ENCODE measurements at regions not wholly inside any gene's neighbourhood (a gene's known extent, or its start where the extent isn't known, plus 50 kb on each side); places are given as distances from the start of the nearest gene placed in this dataset.

DNA sequence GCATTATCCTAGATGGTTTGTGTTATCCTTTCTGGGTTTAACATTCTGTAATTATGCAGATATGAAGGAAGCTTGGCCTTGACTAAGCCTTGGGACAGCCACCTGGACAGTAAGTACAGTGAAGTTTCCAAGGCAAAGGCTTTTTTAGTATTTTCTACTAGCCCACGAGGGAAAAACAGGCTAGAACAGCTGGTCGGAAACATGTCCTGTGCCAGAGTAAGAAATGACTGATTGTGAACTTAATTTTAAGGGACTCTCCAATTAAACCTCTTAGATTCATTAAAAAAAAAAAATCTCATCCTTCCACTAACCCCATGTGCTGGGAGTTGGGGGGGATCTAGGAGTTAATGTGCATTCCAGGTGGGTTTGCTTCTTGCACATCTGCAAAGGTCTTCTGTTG is 720.8 kb downstream of the SLC4A3 start:
- no peak overlapping the region for H3K4me3 ChIP-seq
- ATAC-seq (no peak), DNase-seq (no peak)
- H3K36me3 ChIP-seq: no peaks in the 10 kb centered on the region
- H3K27me3 ChIP-seq: no peaks in the 10 kb centered on the region
- H3K9me3 ChIP-seq: no peaks in the 10 kb centered on the region
- no peaks in the 10 kb centered on the region for H3K4me1 ChIP-seq
- intact Hi-C loops (cut with DNase I): no loop called here
- TF ChIP-seq, protein P1, sequence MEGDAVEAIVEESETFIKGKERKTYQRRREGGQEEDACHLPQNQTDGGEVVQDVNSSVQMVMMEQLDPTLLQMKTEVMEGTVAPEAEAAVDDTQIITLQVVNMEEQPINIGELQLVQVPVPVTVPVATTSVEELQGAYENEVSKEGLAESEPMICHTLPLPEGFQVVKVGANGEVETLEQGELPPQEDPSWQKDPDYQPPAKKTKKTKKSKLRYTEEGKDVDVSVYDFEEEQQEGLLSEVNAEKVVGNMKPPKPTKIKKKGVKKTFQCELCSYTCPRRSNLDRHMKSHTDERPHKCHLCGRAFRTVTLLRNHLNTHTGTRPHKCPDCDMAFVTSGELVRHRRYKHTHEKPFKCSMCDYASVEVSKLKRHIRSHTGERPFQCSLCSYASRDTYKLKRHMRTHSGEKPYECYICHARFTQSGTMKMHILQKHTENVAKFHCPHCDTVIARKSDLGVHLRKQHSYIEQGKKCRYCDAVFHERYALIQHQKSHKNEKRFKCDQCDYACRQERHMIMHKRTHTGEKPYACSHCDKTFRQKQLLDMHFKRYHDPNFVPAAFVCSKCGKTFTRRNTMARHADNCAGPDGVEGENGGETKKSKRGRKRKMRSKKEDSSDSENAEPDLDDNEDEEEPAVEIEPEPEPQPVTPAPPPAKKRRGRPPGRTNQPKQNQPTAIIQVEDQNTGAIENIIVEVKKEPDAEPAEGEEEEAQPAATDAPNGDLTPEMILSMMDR (IDR thresholded peaks at IDR 0.05): no peak
- H3K27ac ChIP-seq: no peak overlapping the region

- Histone ChIP-seq H3K4me3 (no peak overlapping the region), H3K4me1 (no peaks in the 10 kb centered on the region), H3K36me3 (no peaks in the 10 kb centered on the region), H3K27ac (no peak overlapping the region), H3K9me3 (no peaks in the 10 kb centered on the region), H3K27me3 (no peaks in the 10 kb centered on the region)
- DNase-seq (no peak), ATAC-seq (no peak)
- intact Hi-C loops (cut with DNase I): no loop called here
- TF ChIP-seq, protein P1 (IDR thresholded peaks at IDR 0.05): no peak
Measured at GRCh38 chr2:220353897-220354296, 726.5 kb downstream of the SLC4A3 start.

- no peaks in the 10 kb centered on the region for H3K27me3 ChIP-seq
- no peak overlapping the region for H3K4me3 ChIP-seq
- intact Hi-C loops (cut with DNase I): no loop called here
- no peak overlapping the region for H3K27ac ChIP-seq
- H3K4me1 ChIP-seq: no peaks in the 10 kb centered on the region
- ATAC-seq: no peak
- peaks cover 0 to 9% of the 10 kb centered on the region in 2 donors for H3K9me3 ChIP-seq
- DNase-seq: no peak
- TF ChIP-seq, protein P1 (IDR thresholded peaks at IDR 0.05): no peak
- H3K36me3 ChIP-seq: no peaks in the 10 kb centered on the region
Measured at GRCh38 chr2:220356076-220356475, 728.6 kb downstream of the SLC4A3 start.

- Histone ChIP-seq H3K4me3 (no peak overlapping the region), H3K9me3 (peaks cover 0 to 5% of the 10 kb centered on the region in 2 donors), H3K4me1 (no peaks in the 10 kb centered on the region), H3K27me3 (no peaks in the 10 kb centered on the region), H3K36me3 (no peaks in the 10 kb centered on the region), H3K27ac (no peak overlapping the region)
- ATAC-seq (no peak), DNase-seq (no peak)
- TF ChIP-seq, protein P1 (IDR thresholded peaks at IDR 0.05): no peak
- intact Hi-C loops (cut with DNase I): no loop called here
Measured at GRCh38 chr2:220365023-220365422, 737.6 kb downstream of the SLC4A3 start.

- DNase-seq (no peak), ATAC-seq (no peak)
- intact Hi-C loops (cut with DNase I): no loop called here
- Histone ChIP-seq H3K36me3 (no peaks in the 10 kb centered on the region), H3K27me3 (no peaks in the 10 kb centered on the region), H3K4me3 (no peak overlapping the region), H3K4me1 (no peaks in the 10 kb centered on the region), H3K9me3 (peaks cover 0 to 2% of the 10 kb centered on the region in 2 donors), H3K27ac (no peak overlapping the region)
- TF ChIP-seq, protein P1 (IDR thresholded peaks at IDR 0.05): no peak
Measured at GRCh38 chr2:220366765-220367164, 739.3 kb downstream of the SLC4A3 start.
